Lung (tissue), 11 donors: ENCODE measurements at regions not wholly inside any gene's neighbourhood (a gene's known extent, or its start where the extent isn't known, plus 50 kb on each side); places are given as distances from the start of the nearest gene placed in this dataset.

Experiments
- ATAC-seq: fragments of 200-7000 bp; cut with Tn5 transposase; one replicate; pipeline ENCODE4 v1.9.1; 2020; ENCODE audit warnings: moderate number of reproducible peaks; ENCODE audit not compliant: insufficient read depth, low FRiP score
- DNase-seq, 3 donors: peaks; one replicate each; pipeline ENCODE4 v3.0.0-alpha.2; 2013 to 2017
- H3K27ac ChIP-seq, 2 donors: one replicate each; pipeline ENCODE4 v1.5.1; 2013; ENCODE audit warnings: mild to moderate bottlenecking in 2 of 2, moderate library complexity in 2 of 2, control low read depth in 1 of 2, inconsistent platforms in 1 of 2, low read depth in 1 of 2, low read length in 1 of 2
- H3K27me3 ChIP-seq, 3 donors: one replicate each; pipeline ENCODE4 v1.5.1; 2013; ENCODE audit warnings: low read length in 2 of 3; ENCODE audit not compliant: control insufficient read depth in 3 of 3, insufficient read depth in 3 of 3
- H3K36me3 ChIP-seq, 4 donors: one replicate each; pipeline ENCODE4 v1.5.1; 2013; ENCODE audit warnings: low read length in 4 of 4, mild to moderate bottlenecking in 1 of 4, moderate library complexity in 1 of 4; ENCODE audit not compliant: control insufficient read depth in 4 of 4, insufficient read depth in 4 of 4
- H3K4me1 ChIP-seq, 5 donors: one replicate each; pipeline ENCODE4 v1.5.1; 2013; ENCODE audit warnings: low read length in 5 of 5, mild to moderate bottlenecking in 2 of 5, moderate library complexity in 1 of 5; ENCODE audit not compliant: control insufficient read depth in 5 of 5, insufficient read depth in 5 of 5
- H3K4me3 ChIP-seq: one replicate; pipeline ENCODE4 v1.5.1; 2013; ENCODE audit warnings: mild to moderate bottlenecking, control low read depth, moderate library complexity
- H3K9ac ChIP-seq, 2 donors: one replicate each; pipeline ENCODE4 v1.5.1; 2013; ENCODE audit warnings: low read length in 2 of 2, control low read depth in 1 of 2; ENCODE audit not compliant: insufficient read depth in 1 of 2
- H3K9me3 ChIP-seq, 4 donors: one replicate each; pipeline ENCODE4 v1.5.1; 2013; ENCODE audit warnings: low read length in 3 of 4, mild to moderate bottlenecking in 1 of 4, moderate library complexity in 1 of 4; ENCODE audit not compliant: control insufficient read depth in 4 of 4, insufficient read depth in 3 of 4
- WGBS, 2 donors: extraction: QIAGEN DNeasy Blood & Tissue Kit; methylation state at CpG; one replicate each; pipeline ENCODE4 v1.1.7; 2013; 5-methylcytosine and 5-hydroxymethylcytosine counted together
- TF ChIP-seq, protein P1 (sequence below): IDR thresholded peaks from 2 replicates; pipeline ENCODE4 v1.5.1; 2012; ENCODE audit warnings: mild to moderate bottlenecking; ENCODE audit errors: control extremely low read depth, extremely low read depth
- donor health status: control.
- donor health status: control.
- donor health status: Bipolar disorder and iron deficiency.
- donor health status: healthy.
- donor health status: DM: yes; HTN: yes; CAD: no.

DNA sequence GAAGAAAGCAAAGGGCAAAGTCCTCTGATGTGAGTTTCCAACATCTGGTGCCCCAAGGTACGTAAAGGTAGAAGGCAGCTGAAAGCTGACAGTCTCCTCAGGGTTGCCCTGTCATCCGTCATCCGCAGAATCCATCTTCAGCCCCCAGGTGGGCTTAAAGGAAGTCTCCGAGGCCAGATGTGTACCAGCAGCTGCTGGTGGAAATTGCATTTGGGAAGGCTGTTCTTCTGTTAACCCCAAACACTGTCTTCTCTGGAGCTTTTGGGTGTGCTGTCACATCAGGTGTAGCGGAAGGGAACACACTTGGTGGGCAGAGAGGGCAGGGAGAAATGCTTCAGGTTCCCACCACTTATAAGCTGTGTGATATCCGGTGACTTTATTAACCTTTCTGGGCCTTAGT lies 310.0 kb upstream of the GATB start:
- ATAC-seq, result no peak
- 96 to 97% methylated on average over 6 of the region's 6 CpGs for WGBS, 2 donors
- TF ChIP-seq, protein P1, sequence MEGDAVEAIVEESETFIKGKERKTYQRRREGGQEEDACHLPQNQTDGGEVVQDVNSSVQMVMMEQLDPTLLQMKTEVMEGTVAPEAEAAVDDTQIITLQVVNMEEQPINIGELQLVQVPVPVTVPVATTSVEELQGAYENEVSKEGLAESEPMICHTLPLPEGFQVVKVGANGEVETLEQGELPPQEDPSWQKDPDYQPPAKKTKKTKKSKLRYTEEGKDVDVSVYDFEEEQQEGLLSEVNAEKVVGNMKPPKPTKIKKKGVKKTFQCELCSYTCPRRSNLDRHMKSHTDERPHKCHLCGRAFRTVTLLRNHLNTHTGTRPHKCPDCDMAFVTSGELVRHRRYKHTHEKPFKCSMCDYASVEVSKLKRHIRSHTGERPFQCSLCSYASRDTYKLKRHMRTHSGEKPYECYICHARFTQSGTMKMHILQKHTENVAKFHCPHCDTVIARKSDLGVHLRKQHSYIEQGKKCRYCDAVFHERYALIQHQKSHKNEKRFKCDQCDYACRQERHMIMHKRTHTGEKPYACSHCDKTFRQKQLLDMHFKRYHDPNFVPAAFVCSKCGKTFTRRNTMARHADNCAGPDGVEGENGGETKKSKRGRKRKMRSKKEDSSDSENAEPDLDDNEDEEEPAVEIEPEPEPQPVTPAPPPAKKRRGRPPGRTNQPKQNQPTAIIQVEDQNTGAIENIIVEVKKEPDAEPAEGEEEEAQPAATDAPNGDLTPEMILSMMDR, result no peak

GRCh38 chr4:152068866-152069265 lies 308.1 kb upstream of the GATB start:
- H3K4me1 ChIP-seq, result peaks cover 0 to 8% (median 3%) of the 10 kb centered on the region in 5 donors
- no peaks in the 10 kb centered on the region for H3K27me3 ChIP-seq
- DNase-seq (no peak), ATAC-seq (no peak)
- peaks cover 0 to 1% (median 0%) of the 10 kb centered on the region in 4 donors for H3K9me3 ChIP-seq
- H3K27ac ChIP-seq, result no peak overlapping the region
- H3K36me3 ChIP-seq, result no peaks in the 10 kb centered on the region
- TF ChIP-seq, protein P1, result no peak
- 26 to 47% methylated on average over 3 of the region's 3 CpGs for WGBS, 2 donors
- no peak overlapping the region for H3K9ac ChIP-seq
- no peak overlapping the region for H3K4me3 ChIP-seq

More for the DNA sequence above, 310.0 kb upstream of the GATB start:
- H3K9ac ChIP-seq, result no peak overlapping the region
- DNase-seq, result no peak
- no peaks in the 10 kb centered on the region for H3K36me3 ChIP-seq
- H3K4me1 ChIP-seq, result peaks cover 0 to 9% (median 0%) of the 10 kb centered on the region in 5 donors
- no peak overlapping the region for H3K4me3 ChIP-seq
- H3K27me3 ChIP-seq, result no peaks in the 10 kb centered on the region
- no peak overlapping the region for H3K27ac ChIP-seq
- H3K9me3 ChIP-seq, result no peaks in the 10 kb centered on the region

- no peak for ATAC-seq
- TF ChIP-seq, protein P1, result no peak
- Histone ChIP-seq H3K4me3 (no peak overlapping the region), H3K9ac (no peak overlapping the region), H3K36me3 (no peaks in the 10 kb centered on the region), H3K27me3 (no peaks in the 10 kb centered on the region), H3K27ac (no peak overlapping the region), H3K9me3 (peaks cover 0 to 1% (median 0%) of the 10 kb centered on the region in 4 donors), H3K4me1 (peaks cover 0 to 8% (median 0%) of the 10 kb centered on the region in 5 donors)
- no peak for DNase-seq
- 76 to 93% methylated on average over 2 of the region's 2 CpGs for WGBS, 2 donors
These were observed 304.7 kb upstream of the GATB start for GRCh38 chr4:152065545-152065944.

GRCh38 chr4:152064753-152065152 lies 303.9 kb upstream of the GATB start:
- Histone ChIP-seq H3K27ac (no peak overlapping the region), H3K36me3 (no peaks in the 10 kb centered on the region), H3K9me3 (peaks cover 0 to 1% (median 0%) of the 10 kb centered on the region in 4 donors), H3K4me3 (no peak overlapping the region), H3K27me3 (no peaks in the 10 kb centered on the region), H3K4me1 (peaks cover 0 to 8% (median 0%) of the 10 kb centered on the region in 5 donors), H3K9ac (no peak overlapping the region)
- TF ChIP-seq, protein P1, result no peak
- no peak for ATAC-seq
- DNase-seq, result no peak
- WGBS, 2 donors, result 83 to 85% methylated on average over 1 of the region's 1 CpG
